RWPE2 (cell line): ENCODE measurements at regions not wholly inside any gene's neighbourhood (a gene's known extent, or its start where the extent isn't known, plus 50 kb on each side); places are given as distances from the start of the nearest gene placed in this dataset.
"Not testable (repeated sequence)": the region's sequence is repeated elsewhere in the genome, so short reads cannot be mapped to it uniquely, and the experiment has no call there.

Source experiments
- ATAC-seq: fragments of 200-7000 bp; cut with Tn5 transposase; 3 replicates; pipeline ENCODE4 v1.9.1; 2021; ENCODE audit warnings: low read depth
- DNase-seq: peaks from one replicate; pipeline ENCODE4 v3.0.0-alpha.2; 2020; ENCODE audit warnings: low spot score
- H3K27ac ChIP-seq: fragments of 450-650 bp; 2 replicates; pipeline ENCODE4 v1.5.1; 2017; ENCODE audit warnings: mild to moderate bottlenecking; ENCODE audit not compliant: poor library complexity, severe bottlenecking
- H3K27me3 ChIP-seq: fragments of 250-450 bp; sonication (Bioruptor Pico); 2 replicates; pipeline ENCODE4 v1.5.1; 2021; ENCODE audit warnings: mild to moderate bottlenecking, moderate library complexity; ENCODE audit not compliant: insufficient read depth, poor library complexity, severe bottlenecking
- H3K36me3 ChIP-seq: fragments of 250-450 bp; sonication (Bioruptor Pico); 2 replicates; pipeline ENCODE4 v1.5.1; 2020; ENCODE audit warnings: low read depth, mild to moderate bottlenecking, moderate library complexity
- H3K4me1 ChIP-seq: fragments of 250-450 bp; sonication (Bioruptor Pico); 2 replicates; pipeline ENCODE4 v1.5.1; 2021; ENCODE audit warnings: mild to moderate bottlenecking, moderate library complexity; ENCODE audit not compliant: insufficient read depth, poor library complexity, severe bottlenecking
- H3K4me3 ChIP-seq: fragments of 250-450 bp; sonication (Bioruptor Pico); 2 replicates; pipeline ENCODE4 v1.5.1; 2021; ENCODE audit warnings: mild to moderate bottlenecking, moderate library complexity; ENCODE audit not compliant: severe bottlenecking
- H3K9me3 ChIP-seq: fragments of 250-450 bp; sonication (Bioruptor Pico); 2 replicates; pipeline ENCODE4 v1.5.1; 2021; ENCODE audit warnings: mild to moderate bottlenecking, moderate library complexity; ENCODE audit not compliant: severe bottlenecking
- TF ChIP-seq, protein P1 (sequence below): fragments of 450-650 bp; IDR thresholded peaks from one replicate; pipeline ENCODE4 v1.5.1; 2017; ENCODE audit warnings: mild to moderate bottlenecking, moderate library complexity; ENCODE audit not compliant: poor library complexity, severe bottlenecking

DNA sequence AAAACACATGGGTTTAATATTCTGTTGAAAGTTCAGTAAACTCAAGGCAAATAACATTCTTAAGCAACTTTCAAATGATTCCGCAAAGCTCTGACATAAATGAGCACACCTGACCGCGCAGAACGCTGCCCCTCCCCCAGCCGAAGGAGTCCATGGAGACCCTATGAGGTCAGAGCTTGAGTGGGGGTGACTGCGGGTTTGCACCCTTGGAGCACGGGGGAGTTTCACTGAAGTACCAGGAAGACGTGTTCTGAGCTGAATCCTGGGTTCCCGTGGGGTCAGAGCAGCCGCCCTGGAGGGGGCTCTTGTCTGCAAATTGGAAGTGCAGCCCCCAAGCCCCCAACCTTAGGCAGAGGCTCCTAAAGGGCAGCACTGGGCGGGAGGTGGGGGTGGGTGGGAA is 324.1 kb upstream of the SFSWAP start:
- ATAC-seq (no peak), DNase-seq (no peak)
- Histone ChIP-seq H3K27me3 (peaks cover 19% of the 10 kb centered on the region), H3K4me1 (no peaks in the 10 kb centered on the region), H3K4me3 (no peak overlapping the region), H3K9me3 (no peaks in the 10 kb centered on the region), H3K27ac (no peak overlapping the region), H3K36me3 (no peaks in the 10 kb centered on the region)
- TF ChIP-seq, protein P1, sequence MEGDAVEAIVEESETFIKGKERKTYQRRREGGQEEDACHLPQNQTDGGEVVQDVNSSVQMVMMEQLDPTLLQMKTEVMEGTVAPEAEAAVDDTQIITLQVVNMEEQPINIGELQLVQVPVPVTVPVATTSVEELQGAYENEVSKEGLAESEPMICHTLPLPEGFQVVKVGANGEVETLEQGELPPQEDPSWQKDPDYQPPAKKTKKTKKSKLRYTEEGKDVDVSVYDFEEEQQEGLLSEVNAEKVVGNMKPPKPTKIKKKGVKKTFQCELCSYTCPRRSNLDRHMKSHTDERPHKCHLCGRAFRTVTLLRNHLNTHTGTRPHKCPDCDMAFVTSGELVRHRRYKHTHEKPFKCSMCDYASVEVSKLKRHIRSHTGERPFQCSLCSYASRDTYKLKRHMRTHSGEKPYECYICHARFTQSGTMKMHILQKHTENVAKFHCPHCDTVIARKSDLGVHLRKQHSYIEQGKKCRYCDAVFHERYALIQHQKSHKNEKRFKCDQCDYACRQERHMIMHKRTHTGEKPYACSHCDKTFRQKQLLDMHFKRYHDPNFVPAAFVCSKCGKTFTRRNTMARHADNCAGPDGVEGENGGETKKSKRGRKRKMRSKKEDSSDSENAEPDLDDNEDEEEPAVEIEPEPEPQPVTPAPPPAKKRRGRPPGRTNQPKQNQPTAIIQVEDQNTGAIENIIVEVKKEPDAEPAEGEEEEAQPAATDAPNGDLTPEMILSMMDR = no peak

DNA sequence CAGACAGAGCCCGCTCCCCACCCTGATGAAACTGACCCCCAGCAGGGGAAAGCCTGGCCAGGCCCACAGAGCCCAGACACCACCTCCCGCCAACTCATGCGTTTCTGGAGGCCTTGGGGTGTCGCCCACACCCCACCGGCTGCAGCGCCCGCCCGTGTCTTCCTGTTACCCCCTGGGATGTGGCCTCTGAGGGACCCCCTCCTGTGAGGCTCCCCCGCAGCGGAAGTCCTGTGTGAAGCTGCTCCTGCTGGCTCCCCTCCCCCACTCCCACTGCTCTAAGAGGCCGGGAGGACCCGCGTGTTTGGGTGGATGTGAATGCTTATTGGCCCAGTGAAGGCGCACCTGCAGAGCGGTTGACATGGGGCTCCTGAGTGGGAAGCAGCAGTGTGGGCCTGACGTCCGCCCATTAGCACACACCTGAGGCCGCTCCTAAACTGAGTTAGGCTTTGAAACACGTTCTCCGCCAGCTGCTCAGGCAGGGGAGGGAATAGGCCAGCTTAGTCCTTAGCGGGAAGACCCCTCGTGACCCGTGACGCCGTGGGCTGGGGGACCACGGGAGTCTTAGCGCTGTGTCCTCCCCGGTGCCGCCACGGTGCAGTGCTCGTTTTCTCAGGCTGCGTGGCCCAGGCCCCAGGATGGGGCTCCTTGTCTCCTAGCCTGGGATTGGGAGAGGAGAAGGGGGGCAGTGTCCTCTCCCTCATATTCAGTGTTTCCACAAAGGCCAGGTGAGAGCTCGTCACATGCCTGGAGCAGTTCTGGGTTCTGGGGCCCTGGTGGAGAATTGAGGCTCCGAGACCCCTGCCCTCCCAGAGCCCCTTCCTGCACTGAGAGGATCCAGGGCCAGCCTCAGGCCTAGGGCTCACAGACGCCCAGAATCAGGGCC is 323.4 kb upstream of the SFSWAP start:
- Histone ChIP-seq H3K36me3 (no peaks in the 10 kb centered on the region), H3K27ac (no peak overlapping the region), H3K4me3 (no peak overlapping the region), H3K9me3 (no peaks in the 10 kb centered on the region), H3K4me1 (no peaks in the 10 kb centered on the region), H3K27me3 (peaks cover 19% of the 10 kb centered on the region)
- no peak for ATAC-seq
- TF ChIP-seq, protein P1 = no peak
- no peak for DNase-seq

DNA sequence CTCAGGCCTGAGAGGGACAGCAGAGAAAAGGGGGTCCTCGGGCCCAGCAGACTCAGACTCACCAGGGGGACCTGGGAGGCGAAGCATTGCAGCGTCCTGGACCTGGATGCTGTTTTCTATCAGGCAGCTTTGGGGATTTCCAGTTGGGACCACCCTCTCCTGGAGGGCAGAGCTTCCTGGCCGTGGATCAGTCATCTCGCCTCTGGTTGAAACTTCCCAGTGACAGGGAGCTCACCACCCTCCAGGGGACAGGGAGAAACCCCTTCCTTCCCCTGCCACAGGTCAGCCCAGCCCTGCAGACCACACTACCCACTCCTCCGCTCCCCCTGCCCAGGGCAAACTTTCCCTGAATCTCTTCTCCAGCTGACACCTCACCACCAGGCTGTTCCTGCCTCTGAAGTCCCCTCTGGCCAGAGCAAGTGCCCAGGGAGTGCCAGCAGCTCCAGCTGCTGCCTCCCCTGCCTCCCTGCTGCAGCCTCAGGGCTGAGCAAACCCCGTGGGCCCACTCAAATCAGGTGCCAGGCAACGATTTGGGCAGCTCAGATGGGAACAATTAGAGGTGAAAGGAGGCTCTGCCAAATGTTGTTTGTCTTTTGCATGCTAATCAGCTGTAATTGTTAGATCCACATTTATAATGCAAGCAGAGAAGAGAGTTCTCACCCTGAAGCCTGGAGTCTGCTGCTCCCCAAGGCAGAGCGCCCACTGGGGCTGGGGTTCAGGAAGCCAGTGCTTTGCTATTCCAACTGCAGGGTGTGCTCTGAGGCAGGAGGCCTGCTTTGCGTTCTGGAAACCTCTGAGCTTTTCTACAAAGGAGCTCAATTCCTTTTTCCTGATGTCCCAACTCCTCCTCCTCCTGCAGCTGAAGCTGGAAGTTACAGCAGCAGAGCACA is 322.5 kb upstream of the SFSWAP start:
- ATAC-seq, H3K27ac ChIP-seq, H3K36me3 ChIP-seq, H3K4me3 ChIP-seq, H3K4me1 ChIP-seq, DNase-seq, H3K9me3 ChIP-seq: not testable (repeated sequence)
- H3K27me3 ChIP-seq = peaks cover 19% of the 10 kb centered on the region

DNA sequence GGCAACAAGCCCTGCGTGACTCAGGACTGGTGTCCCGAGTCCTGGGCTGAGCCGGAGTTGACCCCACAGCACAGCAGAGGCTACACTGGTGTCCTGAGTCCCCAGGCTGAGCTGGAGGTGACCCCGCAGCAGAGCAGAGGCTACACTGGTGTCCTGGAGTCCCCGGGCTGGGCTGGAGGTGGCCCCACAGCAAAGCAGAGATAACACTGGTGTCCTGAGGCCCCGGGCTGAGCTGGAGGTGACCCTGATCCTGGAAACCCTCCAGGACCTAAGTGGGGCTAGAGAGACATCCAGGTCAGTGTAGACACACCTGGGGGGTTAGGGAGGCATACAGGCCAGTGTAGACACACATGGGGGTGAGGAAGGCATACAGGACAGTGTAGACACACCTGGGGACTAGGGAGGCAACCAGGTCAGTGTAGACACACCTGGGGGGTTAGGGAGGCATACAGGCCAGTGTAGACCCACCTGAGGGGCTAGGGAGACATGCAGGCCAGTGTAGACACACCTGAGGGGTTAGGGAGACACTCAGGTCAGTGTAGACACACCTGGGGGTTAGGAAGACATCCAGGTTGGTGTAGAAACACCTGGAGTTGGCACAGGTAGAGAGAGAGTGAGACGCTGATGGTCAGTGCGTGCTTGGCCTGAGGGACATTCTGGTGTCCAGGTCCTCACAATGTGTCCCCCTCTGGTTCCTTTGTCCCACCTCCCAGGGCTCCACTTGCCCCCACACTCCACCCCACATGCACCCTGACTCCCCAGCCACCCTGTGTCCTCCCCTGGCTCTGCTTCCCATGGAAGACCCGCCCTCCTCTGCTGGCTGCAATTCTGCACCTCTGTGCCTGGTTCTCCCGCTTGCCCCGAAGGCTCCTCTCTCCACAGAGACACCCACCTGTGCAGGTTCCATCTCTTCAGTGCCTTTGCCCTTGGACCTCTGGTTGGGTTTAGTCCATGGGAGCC is 321.6 kb upstream of the SFSWAP start:
- Histone ChIP-seq H3K9me3 (no peaks in the 10 kb centered on the region), H3K27me3 (peaks cover 14% of the 10 kb centered on the region), H3K36me3 (no peaks in the 10 kb centered on the region), H3K4me3 (no peak overlapping the region), H3K4me1 (no peaks in the 10 kb centered on the region), H3K27ac (no peak overlapping the region)
- ATAC-seq (no peak), DNase-seq (no peak)
- TF ChIP-seq, protein P1 = no peak
